Mesodermal cell (in vitro differentiated cells): ENCODE measurements at regions not wholly inside any gene's neighbourhood (a gene's known extent, or its start where the extent isn't known, plus 50 kb on each side); places are given as distances from the start of the nearest gene placed in this dataset.

Source experiments
- H3K27ac ChIP-seq: 2 replicates; pipeline ENCODE4 v1.7.0; 2013; ENCODE audit warnings: mild to moderate bottlenecking, low read depth, low read length, moderate library complexity; ENCODE audit not compliant: severe bottlenecking
- H3K36me3 ChIP-seq: 2 replicates; pipeline ENCODE4 v1.7.1; 2013; ENCODE audit warnings: mild to moderate bottlenecking, low read length, moderate library complexity; ENCODE audit not compliant: control insufficient read depth, insufficient read depth
- H3K4me1 ChIP-seq: one replicate; pipeline ENCODE4 v1.7.1; 2013; ENCODE audit warnings: mild to moderate bottlenecking, low read length; ENCODE audit not compliant: insufficient read depth, control insufficient read depth, poor library complexity, severe bottlenecking
- H3K4me3 ChIP-seq: 2 replicates; pipeline ENCODE4 v1.7.0; 2013; ENCODE audit warnings: low read length, control low read depth, mild to moderate bottlenecking; ENCODE audit not compliant: insufficient read depth, poor library complexity, severe bottlenecking; ENCODE audit errors: extremely low read depth
- H3K9me3 ChIP-seq: 2 replicates; pipeline ENCODE4 v1.7.1; 2013; ENCODE audit warnings: mild to moderate bottlenecking, low read length, moderate library complexity; ENCODE audit not compliant: control insufficient read depth
- WGBS, 2 experiments: methylation state at CpG; one replicate each; pipeline ENCODE4 v1.1.5; 2013; ENCODE audit warnings: missing lambda C conversion rate in 2 of 2; ENCODE audit not compliant: insufficient coverage in 2 of 2; 5-methylcytosine and 5-hydroxymethylcytosine counted together

DNA sequence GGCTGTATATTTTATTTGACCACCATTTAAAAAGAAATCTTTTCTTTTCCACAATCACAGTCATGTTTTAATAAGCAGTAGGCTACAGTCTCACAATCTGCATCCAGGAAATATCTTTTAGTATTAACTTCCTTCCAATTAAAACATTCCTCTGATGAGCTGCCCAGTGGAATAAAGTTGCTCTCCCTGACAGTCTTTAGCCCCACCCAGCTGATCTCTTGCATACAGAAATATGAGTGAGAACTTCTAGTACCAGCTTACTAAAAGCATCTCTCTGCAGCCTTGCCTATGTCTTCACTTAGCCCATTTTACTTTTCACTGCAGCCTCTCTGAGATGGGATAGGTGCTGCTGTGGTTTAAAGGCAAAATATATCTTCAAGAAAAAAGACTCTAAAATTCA lies 143.4 kb upstream of the ANO3 start:
- Histone ChIP-seq H3K27ac (no peak overlapping the region), H3K4me3 (no peak overlapping the region), H3K36me3 (no peaks in the 10 kb centered on the region), H3K4me1 (no peaks in the 10 kb centered on the region), H3K9me3 (no peaks in the 10 kb centered on the region)

DNA sequence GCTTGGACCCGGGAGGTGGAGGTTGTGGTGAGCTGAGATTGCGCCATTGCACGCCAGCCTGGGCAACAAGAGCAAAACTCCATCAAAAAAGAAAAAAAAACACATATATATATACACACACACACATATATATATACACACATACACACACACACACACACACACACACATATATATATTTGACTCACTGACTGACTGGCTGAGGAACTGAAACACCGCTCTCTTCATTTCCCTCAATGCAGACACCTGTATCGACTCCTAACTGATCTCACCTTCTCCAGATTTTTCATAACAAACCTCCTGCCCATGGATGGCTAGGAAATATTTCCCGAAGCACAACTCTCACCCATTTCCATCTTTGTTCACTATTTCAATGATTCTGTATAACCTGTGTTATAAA lies 140.7 kb upstream of the ANO3 start:
- Histone ChIP-seq H3K36me3 (no peaks in the 10 kb centered on the region), H3K9me3 (no peaks in the 10 kb centered on the region), H3K4me3 (no peak overlapping the region), H3K4me1 (no peaks in the 10 kb centered on the region), H3K27ac (no peak overlapping the region)
- WGBS, 2 experiments = 90 to 100% methylated on average over 2 to 3 of the region's 6 CpGs

DNA sequence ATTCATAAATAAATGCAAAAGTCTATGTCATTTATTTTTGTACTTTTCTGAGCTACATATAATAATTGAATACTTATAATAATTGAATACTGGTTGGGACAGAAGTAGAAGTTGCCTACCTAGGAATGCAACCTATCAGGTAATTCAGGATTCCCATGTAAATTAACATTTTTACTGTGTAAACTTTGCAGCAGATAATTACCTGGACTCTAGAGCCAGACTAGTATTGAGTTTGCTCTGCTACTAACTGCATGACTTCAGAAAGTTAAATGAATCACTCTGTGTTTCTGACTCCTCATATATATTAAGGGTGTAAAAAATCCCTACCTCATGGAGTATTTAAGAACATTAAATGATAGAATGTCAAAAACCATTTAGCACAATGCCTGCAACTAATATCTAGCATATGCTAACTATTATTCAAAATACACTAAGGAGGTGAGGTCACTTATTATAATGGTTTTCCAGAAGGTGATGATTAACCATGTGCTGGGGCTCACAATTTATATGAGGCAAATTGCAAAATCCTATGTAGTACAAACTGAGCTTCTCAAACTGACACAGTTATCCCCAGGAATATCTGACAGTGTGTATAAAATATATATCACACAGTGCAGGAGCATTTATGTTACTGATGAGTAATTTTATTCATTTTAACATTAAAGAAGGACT lies 138.1 kb upstream of the ANO3 start:
- no peaks in the 10 kb centered on the region for H3K4me1 ChIP-seq
- H3K9me3 ChIP-seq = no peaks in the 10 kb centered on the region
- no peak overlapping the region for H3K27ac ChIP-seq
- H3K4me3 ChIP-seq = no peak overlapping the region
- H3K36me3 ChIP-seq = no peaks in the 10 kb centered on the region

DNA sequence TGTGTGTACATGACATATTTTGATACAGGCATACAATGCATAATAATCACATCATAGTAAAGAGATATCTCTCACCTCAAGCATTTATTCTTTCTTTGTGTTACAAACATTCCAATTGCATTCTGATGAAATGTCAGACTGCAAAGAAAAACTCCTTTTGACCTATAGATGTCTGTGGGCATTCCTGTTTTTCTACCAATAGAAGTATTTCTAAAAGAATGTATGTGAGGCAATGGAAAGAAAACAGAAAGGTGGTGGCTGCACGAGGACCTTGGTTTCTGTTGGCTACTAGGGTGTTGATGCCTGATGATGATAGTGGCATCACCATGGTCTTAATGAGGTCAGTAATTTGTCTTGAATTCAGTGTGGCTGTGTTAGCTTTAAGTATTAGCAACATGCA lies 137.0 kb upstream of the ANO3 start:
- no peak overlapping the region for H3K27ac ChIP-seq
- H3K9me3 ChIP-seq = no peaks in the 10 kb centered on the region
- no peaks in the 10 kb centered on the region for H3K36me3 ChIP-seq
- no peak overlapping the region for H3K4me3 ChIP-seq
- H3K4me1 ChIP-seq = no peaks in the 10 kb centered on the region
- 82 to 90% methylated on average over 1 of the region's 1 CpG for WGBS, 2 experiments

DNA sequence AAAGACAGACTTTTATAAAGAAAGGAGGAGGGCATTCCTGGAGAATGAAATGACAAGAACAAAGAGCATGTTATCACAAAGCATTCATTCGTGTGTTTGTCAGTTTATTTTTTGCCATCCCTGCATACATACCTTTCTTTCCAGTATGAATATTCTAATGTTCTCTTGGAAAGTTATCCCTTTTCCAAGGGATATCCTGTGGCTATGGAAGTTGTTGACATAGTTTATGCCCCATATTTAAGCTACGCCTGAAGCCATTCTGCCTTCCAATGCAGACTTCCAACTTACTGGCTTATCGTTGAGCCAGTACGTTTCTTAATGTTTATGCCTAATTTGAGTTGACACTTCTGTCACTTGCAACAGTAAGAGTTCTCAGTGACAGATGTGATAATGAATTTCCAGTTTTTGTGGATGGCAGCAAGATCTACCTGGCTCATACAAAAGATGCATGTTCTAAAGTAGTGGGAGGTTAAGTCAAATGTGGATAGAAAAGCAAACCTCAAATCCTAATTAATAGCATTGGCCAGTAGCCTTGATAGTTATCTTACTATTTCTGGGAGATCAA lies 133.3 kb upstream of the ANO3 start:
- H3K27ac ChIP-seq = no peak overlapping the region
- no peak overlapping the region for H3K4me3 ChIP-seq
- 100% methylated on average over 3 of the region's 4 CpGs; no CpG with 5 or more reads in 1 of the 2 experiments for WGBS, 2 experiments
- H3K36me3 ChIP-seq = no peaks in the 10 kb centered on the region
- H3K9me3 ChIP-seq = no peaks in the 10 kb centered on the region
- H3K4me1 ChIP-seq = no peaks in the 10 kb centered on the region

DNA sequence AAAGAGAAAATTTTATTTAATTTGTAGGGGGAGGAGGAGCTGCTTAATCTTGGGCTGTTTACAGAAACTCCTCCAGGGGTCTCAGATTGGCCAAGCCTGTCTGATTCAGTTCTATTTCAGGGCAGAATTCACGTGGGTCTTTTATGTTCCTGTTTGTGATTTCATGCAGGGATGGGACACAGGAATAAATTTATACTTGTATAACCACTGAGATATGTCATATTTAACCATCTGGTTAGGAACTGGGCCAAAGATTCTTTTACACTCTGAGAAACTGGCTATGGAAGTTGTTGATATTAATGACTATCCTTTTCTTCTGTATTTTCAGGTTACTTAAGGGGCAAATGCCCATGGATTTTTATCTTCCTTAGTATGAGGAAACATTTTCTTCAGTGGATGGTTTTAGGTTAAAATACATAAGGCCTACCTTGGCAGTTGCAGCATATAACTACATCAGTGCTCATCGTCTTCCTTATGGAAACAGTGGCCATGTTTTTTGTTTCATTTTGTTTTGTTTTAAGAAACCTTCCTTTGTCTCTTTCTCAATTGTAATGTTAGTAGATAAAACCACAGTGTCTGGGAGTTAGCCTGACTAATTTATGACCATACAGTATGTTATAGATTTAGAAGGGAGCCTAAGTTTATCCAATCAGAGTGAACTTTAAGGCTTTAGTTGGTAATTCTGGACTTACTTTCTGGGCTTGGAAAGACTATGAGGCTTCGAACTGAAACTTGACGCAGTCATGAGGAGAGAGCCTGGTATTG lies 132.4 kb upstream of the ANO3 start:
- no peak overlapping the region for H3K4me3 ChIP-seq
- 89 to 100% methylated on average over 2 of the region's 4 CpGs for WGBS, 2 experiments
- no peaks in the 10 kb centered on the region for H3K36me3 ChIP-seq
- no peaks in the 10 kb centered on the region for H3K4me1 ChIP-seq
- no peak overlapping the region for H3K27ac ChIP-seq
- H3K9me3 ChIP-seq = no peaks in the 10 kb centered on the region

DNA sequence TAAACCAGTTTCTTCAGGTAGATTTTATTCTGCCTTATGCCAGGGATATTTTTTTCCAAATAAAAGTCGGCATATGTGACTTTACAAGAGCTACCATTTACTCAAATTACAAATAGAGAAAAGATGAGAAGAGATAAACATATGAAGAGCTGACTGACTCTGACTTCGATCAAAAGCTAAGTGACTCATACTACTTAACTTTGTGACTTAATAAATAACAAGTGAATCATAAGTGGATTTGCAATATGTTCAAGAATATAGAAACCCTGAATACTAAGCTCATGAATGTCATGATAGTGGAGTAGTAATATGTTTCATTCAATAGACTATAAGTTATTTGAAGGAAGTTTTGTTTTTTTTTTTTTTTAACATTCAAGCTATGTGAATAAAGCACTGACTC lies 130.5 kb upstream of the ANO3 start:
- Histone ChIP-seq H3K27ac (no peak overlapping the region), H3K4me3 (no peak overlapping the region), H3K36me3 (no peaks in the 10 kb centered on the region), H3K9me3 (no peaks in the 10 kb centered on the region), H3K4me1 (no peaks in the 10 kb centered on the region)
- no CpG with 5 or more reads among the region's 2 CpGs for WGBS, 2 experiments

DNA sequence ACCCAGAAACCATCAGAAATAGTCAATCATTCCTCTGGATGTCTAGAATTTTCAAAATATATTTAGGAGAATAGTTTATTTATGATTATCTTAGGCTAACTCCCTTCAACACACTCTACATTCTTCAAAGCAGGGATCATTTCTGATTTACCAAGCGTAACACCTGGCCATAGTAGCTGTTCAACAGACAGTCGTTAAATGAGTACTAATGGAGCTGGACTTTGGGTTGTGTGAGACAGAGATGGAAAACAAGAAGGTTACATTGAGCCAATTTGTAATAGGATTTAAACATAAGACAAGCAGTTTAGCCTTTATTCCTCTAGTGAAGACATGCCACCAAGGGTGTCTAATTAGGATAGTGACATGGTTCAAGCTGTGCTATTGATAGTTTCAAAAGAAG lies 129.2 kb upstream of the ANO3 start:
- Histone ChIP-seq H3K27ac (no peak overlapping the region), H3K4me3 (no peak overlapping the region), H3K36me3 (no peaks in the 10 kb centered on the region), H3K4me1 (no peaks in the 10 kb centered on the region), H3K9me3 (no peaks in the 10 kb centered on the region)
- WGBS, 2 experiments = 100% methylated on average over 1 of the region's 2 CpGs; no CpG with 5 or more reads in 1 of the 2 experiments

DNA sequence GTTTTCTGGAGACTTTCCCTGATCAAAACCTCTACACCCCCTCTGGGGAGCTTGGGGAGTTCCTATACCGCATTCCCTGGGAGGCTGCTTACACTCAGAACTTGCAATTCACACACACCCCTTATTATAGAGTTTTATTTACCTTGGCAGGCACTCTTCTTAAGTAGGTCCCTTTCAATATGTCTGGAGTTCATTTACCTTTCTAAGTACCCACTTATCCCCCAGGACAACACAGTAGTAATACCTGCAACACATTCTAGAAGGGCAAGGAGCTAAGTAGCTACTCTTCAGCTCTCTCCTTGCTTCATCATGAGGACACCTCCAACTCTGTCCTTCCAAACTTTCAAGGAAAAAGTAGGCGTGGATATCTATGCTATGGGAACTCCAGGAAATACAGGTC lies 127.8 kb upstream of the ANO3 start:
- no peaks in the 10 kb centered on the region for H3K36me3 ChIP-seq
- WGBS, 2 experiments = 57% methylated on average over 1 of the region's 2 CpGs; no CpG with 5 or more reads in 1 of the 2 experiments
- H3K4me3 ChIP-seq = no peak overlapping the region
- no peaks in the 10 kb centered on the region for H3K9me3 ChIP-seq
- no peaks in the 10 kb centered on the region for H3K4me1 ChIP-seq
- H3K27ac ChIP-seq = no peak overlapping the region

DNA sequence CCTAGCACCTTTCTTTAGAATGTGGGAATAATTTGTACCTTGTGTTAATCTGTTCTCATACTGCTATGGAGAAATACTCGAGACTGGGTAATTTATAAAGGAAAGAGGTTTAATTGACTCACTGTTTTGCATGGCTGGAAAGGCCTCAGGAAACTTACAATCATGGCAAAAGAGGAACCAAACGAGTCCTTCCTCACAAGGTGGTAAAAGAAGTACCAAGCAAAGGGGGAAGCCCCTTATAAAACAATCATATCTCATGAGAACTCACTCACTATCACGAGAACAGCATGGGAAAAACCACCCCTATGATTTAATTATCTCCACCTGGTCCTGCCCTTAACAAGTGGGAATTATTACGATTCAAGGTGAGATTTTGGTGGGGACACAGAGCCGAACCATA lies 127.1 kb upstream of the ANO3 start:
- no peaks in the 10 kb centered on the region for H3K36me3 ChIP-seq
- no peaks in the 10 kb centered on the region for H3K4me1 ChIP-seq
- H3K9me3 ChIP-seq = no peaks in the 10 kb centered on the region
- WGBS, 2 experiments = 81 to 83% methylated on average over 3 of the region's 5 CpGs
- no peak overlapping the region for H3K4me3 ChIP-seq
- no peak overlapping the region for H3K27ac ChIP-seq
